ENCODE measurements at regions not wholly inside any gene's neighbourhood (a gene's known extent, or its start where the extent isn't known, plus 50 kb on each side); places are given as distances from the start of the nearest gene placed in this dataset.

- Histone ChIP-seq H3K27ac (no peak overlapping the region), H3K4me3 (no peak overlapping the region), H3K4me2 (no peak overlapping the region), H3K4me1 (no peaks in the 10 kb centered on the region), H3K9me3 (no peaks in the 10 kb centered on the region)
- WGBS (ENCODE audit: missing lambda C conversion rate) = under 1% methylated on average over 7 of the region's 7 CpGs
- no peak for FAIRE-seq
- ChIA-PET POLR2A (no interaction called here), CTCF (interaction anchor here (0.6 to 1.9 kb wide), 2 partner anchors 78 to 266 kb away, joined by 4 to 5 read pairs; no protein-coding TSS in a partner anchor)
- TF ChIP-seq CHD2 (IDR thresholded peaks at IDR 0.05; ENCODE audit: low read length, partially characterized antibody) = no peak
- TF ChIP-seq, protein P1, sequence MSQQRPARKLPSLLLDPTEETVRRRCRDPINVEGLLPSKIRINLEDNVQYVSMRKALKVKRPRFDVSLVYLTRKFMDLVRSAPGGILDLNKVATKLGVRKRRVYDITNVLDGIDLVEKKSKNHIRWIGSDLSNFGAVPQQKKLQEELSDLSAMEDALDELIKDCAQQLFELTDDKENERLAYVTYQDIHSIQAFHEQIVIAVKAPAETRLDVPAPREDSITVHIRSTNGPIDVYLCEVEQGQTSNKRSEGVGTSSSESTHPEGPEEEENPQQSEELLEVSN (IDR thresholded peaks at IDR 0.05; ENCODE audit: borderline replicate concordance, low read depth) = no peak
- TF ChIP-seq NR3C1 (IDR thresholded peaks at IDR 0.05) = no peak
- TF ChIP-seq RNF2 (IDR thresholded peaks at IDR 0.05; ENCODE audit: borderline replicate concordance, low read depth) = no peak
- TF ChIP-seq KDM5A (IDR thresholded peaks at IDR 0.05) = no peak
- TF ChIP-seq ESRRA (IDR thresholded peaks at IDR 0.05; ENCODE audit: borderline replicate concordance, low read length) = no peak
- TF ChIP-seq SREBF2 (IDR thresholded peaks at IDR 0.05) = no peak
- TF ChIP-seq CBX2 (IDR thresholded peaks at IDR 0.05; ENCODE audit: borderline replicate concordance, low read depth) = no peak
- no peak for TF ChIP-seq SMC3 (IDR thresholded peaks at IDR 0.05)
- TF ChIP-seq ZFP36 (IDR thresholded peaks at IDR 0.05; ENCODE audit: borderline replicate concordance, partially characterized antibody) = no peak
- TF ChIP-seq REST (IDR thresholded peaks at IDR 0.05) = no peak
- no peak for TF ChIP-seq JUN (IDR thresholded peaks at IDR 0.05)
- no peak for TF ChIP-seq NFE2L2 (conservative IDR thresholded peaks at IDR 0.05; ENCODE audit: low read length)
- no peak for ATAC-seq
- DNase-seq (ENCODE audit: low read depth in 1 of 2, low spot score in 1 of 2) = no peak
These were observed 176.7 kb downstream of the GPAM start for GRCh38 chr10:112006831-112007230.

GRCh38 chr10:112022196-112022595, 161.4 kb downstream of the GPAM start:
- Histone ChIP-seq H3K4me1 (no peaks in the 10 kb centered on the region), H3K9me3 (no peaks in the 10 kb centered on the region), H3K4me3 (no peak overlapping the region), H3K27ac (no peak overlapping the region), H3K4me2 (no peak overlapping the region)
- peak in 1 of 2 experiments; percentile 4 for DNase-seq (ENCODE audit: low read depth in 1 of 2, low spot score in 1 of 2)
- no peak for FAIRE-seq
- ChIA-PET POLR2A (no interaction called here), CTCF (no interaction called here)
- WGBS (ENCODE audit: missing lambda C conversion rate) = 5% methylated on average over 1 of the region's 1 CpG
- ATAC-seq = no peak
- TF ChIP-seq EHMT2 (IDR thresholded peaks at IDR 0.05; ENCODE audit: low read depth) = no peak
- TF ChIP-seq USF2 (IDR thresholded peaks at IDR 0.05) = no peak
- no peak for TF ChIP-seq FOSL2 (IDR thresholded peaks at IDR 0.05)
- no peak for TF ChIP-seq FOSL2 (CRISPR knock-in tag; IDR thresholded peaks at IDR 0.05)
- no peak for TF ChIP-seq MYC (IDR thresholded peaks at IDR 0.05; ENCODE audit: borderline replicate concordance, low read length)
- TF ChIP-seq, protein P2, sequence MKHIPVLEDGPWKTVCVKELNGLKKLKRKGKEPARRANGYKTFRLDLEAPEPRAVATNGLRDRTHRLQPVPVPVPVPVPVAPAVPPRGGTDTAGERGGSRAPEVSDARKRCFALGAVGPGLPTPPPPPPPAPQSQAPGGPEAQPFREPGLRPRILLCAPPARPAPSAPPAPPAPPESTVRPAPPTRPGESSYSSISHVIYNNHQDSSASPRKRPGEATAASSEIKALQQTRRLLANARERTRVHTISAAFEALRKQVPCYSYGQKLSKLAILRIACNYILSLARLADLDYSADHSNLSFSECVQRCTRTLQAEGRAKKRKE (CRISPR knock-in tag; IDR thresholded peaks at IDR 0.05; ENCODE audit: low read depth) = no peak
- no peak for TF ChIP-seq CEBPB (IDR thresholded peaks at IDR 0.05)
